Suprapubic skin (tissue), 4 donors: ENCODE measurements at regions not wholly inside any gene's neighbourhood (a gene's known extent, or its start where the extent isn't known, plus 50 kb on each side); places are given as distances from the start of the nearest gene placed in this dataset.

ENCODE experiments used
- DNase-seq, 2 donors: peaks; one replicate each; pipeline ENCODE4 v3.0.0-alpha.2; 2019; ENCODE audit warnings: low spot score in 2 of 2
- H3K27ac ChIP-seq: fragments of 200-600 bp; sonication (generic); one replicate; pipeline ENCODE4 v1.5.1; 2019
- H3K27me3 ChIP-seq: fragments of 200-600 bp; sonication (generic); one replicate; pipeline ENCODE4 v1.5.1; 2019
- H3K36me3 ChIP-seq: fragments of 200-600 bp; sonication (generic); one replicate; pipeline ENCODE4 v1.5.1; 2019
- H3K4me1 ChIP-seq: fragments of 200-600 bp; sonication (generic); one replicate; pipeline ENCODE4 v1.5.1; 2019
- H3K4me3 ChIP-seq: fragments of 200-600 bp; sonication (generic); one replicate; pipeline ENCODE4 v1.5.1; 2019; ENCODE audit warnings: mild to moderate bottlenecking
- H3K9me3 ChIP-seq: fragments of 200-600 bp; sonication (generic); one replicate; pipeline ENCODE4 v1.5.1; 2019
- EP300 ChIP-seq: sonication (generic); formaldehyde crosslinking; IDR thresholded peaks from one replicate; pipeline ENCODE4 v1.6.1; 2017; ENCODE audit warnings: antibody characterized with exemption
- POLR2A ChIP-seq, 2 donors: fragments of 450-650 bp; IDR thresholded peaks; one replicate each; pipeline ENCODE4 v1.6.1; 2017; ENCODE audit warnings: antibody characterized with exemption in 2 of 2, mild to moderate bottlenecking in 2 of 2, moderate library complexity in 2 of 2
- POLR2AphosphoS5 ChIP-seq, 3 donors: sonication (generic); formaldehyde crosslinking; IDR thresholded peaks; one replicate each; pipeline ENCODE4 v1.6.1; 2017; ENCODE audit warnings: antibody characterized with exemption in 3 of 3
- WGBS: methylation state at CpG from one replicate; pipeline ENCODE4 v1.1.5; 2018; 5-methylcytosine and 5-hydroxymethylcytosine counted together
- TF ChIP-seq, protein P1 (sequence below), 2 donors: fragments of 200-600 bp in 1 of 2; fragments of 450-650 bp in 1 of 2; sonication (generic) in 1 of 2; IDR thresholded peaks; one replicate each; pipeline ENCODE4 v1.5.1; 2016 to 2019; ENCODE audit warnings: antibody characterized with exemption in 2 of 2, mild to moderate bottlenecking in 1 of 2, moderate library complexity in 1 of 2

DNA sequence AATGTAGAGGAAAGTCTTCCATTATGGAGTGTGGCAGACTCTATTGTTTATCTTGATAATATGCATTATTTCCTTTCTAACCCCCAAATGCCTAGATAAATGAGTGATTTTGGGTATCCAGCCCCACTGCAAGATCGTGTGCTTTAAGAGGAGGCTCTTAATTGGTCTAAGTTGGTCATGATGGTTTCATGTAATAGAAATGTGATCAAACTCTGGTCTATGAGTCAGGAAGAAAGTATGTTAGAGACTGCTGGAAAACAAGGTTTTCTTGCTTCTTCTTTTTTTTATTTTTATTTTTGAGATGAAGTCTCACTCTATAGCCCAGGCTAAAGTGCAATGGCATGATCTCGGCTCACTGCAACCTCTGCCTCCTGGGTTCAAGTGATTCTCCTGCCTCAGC lies 344.5 kb upstream of the TNP1 start:
- H3K4me1 ChIP-seq, result no peaks in the 10 kb centered on the region
- WGBS, result 78% methylated on average over 2 of the region's 2 CpGs
- no peak overlapping the region for H3K4me3 ChIP-seq
- no peaks in the 10 kb centered on the region for H3K9me3 ChIP-seq
- H3K27me3 ChIP-seq, result no peaks in the 10 kb centered on the region
- TF ChIP-seq, protein P1, sequence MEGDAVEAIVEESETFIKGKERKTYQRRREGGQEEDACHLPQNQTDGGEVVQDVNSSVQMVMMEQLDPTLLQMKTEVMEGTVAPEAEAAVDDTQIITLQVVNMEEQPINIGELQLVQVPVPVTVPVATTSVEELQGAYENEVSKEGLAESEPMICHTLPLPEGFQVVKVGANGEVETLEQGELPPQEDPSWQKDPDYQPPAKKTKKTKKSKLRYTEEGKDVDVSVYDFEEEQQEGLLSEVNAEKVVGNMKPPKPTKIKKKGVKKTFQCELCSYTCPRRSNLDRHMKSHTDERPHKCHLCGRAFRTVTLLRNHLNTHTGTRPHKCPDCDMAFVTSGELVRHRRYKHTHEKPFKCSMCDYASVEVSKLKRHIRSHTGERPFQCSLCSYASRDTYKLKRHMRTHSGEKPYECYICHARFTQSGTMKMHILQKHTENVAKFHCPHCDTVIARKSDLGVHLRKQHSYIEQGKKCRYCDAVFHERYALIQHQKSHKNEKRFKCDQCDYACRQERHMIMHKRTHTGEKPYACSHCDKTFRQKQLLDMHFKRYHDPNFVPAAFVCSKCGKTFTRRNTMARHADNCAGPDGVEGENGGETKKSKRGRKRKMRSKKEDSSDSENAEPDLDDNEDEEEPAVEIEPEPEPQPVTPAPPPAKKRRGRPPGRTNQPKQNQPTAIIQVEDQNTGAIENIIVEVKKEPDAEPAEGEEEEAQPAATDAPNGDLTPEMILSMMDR (IDR thresholded peaks at IDR 0.05), result no peak
- TF ChIP-seq POLR2AphosphoS5 (IDR thresholded peaks at IDR 0.05), result no peak
- TF ChIP-seq POLR2A (IDR thresholded peaks at IDR 0.05), result no peak
- no peak for TF ChIP-seq EP300
- DNase-seq, result no peak
- no peak overlapping the region for H3K27ac ChIP-seq
- no peaks in the 10 kb centered on the region for H3K36me3 ChIP-seq

DNA sequence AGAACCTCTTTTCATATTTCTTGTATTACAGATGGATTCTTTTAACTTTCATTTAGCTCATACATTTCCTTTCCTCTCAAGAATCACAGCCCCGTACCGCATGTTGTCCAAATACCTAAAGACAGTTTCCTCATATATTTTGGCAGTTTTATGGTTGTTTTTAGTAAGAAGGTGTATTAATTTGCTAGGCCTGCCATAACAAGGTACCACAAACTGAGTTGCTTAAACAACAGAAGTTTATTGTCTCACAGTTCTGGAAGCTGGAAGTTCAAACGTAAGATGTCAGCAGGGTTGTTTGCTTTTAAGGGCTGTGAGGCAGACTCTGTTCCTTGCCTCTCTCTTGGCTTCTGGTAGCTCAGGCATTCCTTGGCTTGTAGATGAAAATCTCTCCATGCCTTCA lies 343.2 kb upstream of the TNP1 start:
- TF ChIP-seq EP300 (no peak), POLR2A (IDR thresholded peaks at IDR 0.05) (no peak), POLR2AphosphoS5 (IDR thresholded peaks at IDR 0.05) (no peak)
- DNase-seq, result no peak
- H3K4me3 ChIP-seq, result no peak overlapping the region
- no peaks in the 10 kb centered on the region for H3K9me3 ChIP-seq
- no peaks in the 10 kb centered on the region for H3K27me3 ChIP-seq
- H3K36me3 ChIP-seq, result no peaks in the 10 kb centered on the region
- H3K27ac ChIP-seq, result no peak overlapping the region
- no peaks in the 10 kb centered on the region for H3K4me1 ChIP-seq
- 98% methylated on average over 3 of the region's 3 CpGs for WGBS

- H3K36me3 ChIP-seq, result no peaks in the 10 kb centered on the region
- no peak overlapping the region for H3K4me3 ChIP-seq
- H3K27me3 ChIP-seq, result no peaks in the 10 kb centered on the region
- H3K27ac ChIP-seq, result no peak overlapping the region
- DNase-seq, result no peak
- no peak for TF ChIP-seq POLR2A (IDR thresholded peaks at IDR 0.05)
- TF ChIP-seq, protein P1 (IDR thresholded peaks at IDR 0.05), result no peak
- TF ChIP-seq POLR2AphosphoS5 (IDR thresholded peaks at IDR 0.05), result no peak
- no peak for TF ChIP-seq EP300
- H3K9me3 ChIP-seq, result no peaks in the 10 kb centered on the region
- WGBS, result 79% methylated on average over 2 of the region's 2 CpGs
- no peaks in the 10 kb centered on the region for H3K4me1 ChIP-seq
Observed at GRCh38 chr2:217199255-217199630, 339.4 kb upstream of the TNP1 start.

DNA sequence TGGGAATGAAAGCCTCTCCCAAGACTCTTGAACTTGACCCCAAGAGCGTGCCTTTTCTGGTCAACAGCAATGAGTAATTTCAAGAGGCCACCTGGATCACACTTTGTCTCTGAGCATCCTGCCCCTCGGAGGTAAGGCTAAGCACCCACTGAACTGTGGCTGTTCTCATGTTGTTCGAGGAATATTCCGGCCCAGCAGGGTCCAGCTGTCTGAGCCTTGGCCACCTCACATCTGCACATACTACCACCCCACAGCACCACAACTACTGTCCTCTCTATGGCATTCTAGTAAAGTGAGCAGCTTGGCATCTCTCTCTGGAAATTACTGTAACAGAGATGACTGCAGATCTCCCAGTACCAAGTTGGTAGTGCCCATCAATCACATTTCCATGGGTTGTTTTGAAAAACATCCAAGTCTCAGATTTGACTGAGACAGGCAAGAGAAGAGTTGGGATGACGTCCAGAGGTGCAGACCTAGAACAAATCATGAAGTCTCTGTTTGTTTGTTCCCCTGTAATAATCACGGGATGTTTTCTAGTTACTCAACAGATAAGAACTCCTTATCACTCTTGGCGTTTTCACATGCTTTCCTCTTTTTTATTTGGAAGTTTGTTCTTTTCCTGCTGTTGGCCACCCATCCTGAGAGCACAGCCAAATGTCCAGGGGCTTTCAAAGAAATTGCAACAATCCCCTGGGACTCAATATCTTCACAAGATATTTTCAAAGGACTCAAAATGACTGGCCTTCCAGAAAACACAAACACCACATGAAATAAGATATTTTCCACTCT lies 336.0 kb upstream of the TNP1 start:
- no peak for DNase-seq
- H3K9me3 ChIP-seq, result no peaks in the 10 kb centered on the region
- H3K4me1 ChIP-seq, result peaks cover 6% of the 10 kb centered on the region
- H3K27ac ChIP-seq, result no peak overlapping the region
- no peaks in the 10 kb centered on the region for H3K36me3 ChIP-seq
- TF ChIP-seq POLR2AphosphoS5 (IDR thresholded peaks at IDR 0.05) (no peak), EP300 (no peak), POLR2A (IDR thresholded peaks at IDR 0.05) (no peak)
- TF ChIP-seq, protein P1 (IDR thresholded peaks at IDR 0.05), result no peak
- no peak overlapping the region for H3K4me3 ChIP-seq
- no peaks in the 10 kb centered on the region for H3K27me3 ChIP-seq
- WGBS, result 86% methylated on average over 7 of the region's 7 CpGs

GRCh38 chr2:217195016-217195415 lies 335.2 kb upstream of the TNP1 start:
- no peak for DNase-seq
- TF ChIP-seq POLR2AphosphoS5 (IDR thresholded peaks at IDR 0.05), result no peak
- TF ChIP-seq, protein P1 (IDR thresholded peaks at IDR 0.05), result no peak
- H3K4me1 ChIP-seq, result peaks cover 6% of the 10 kb centered on the region

More at GRCh38 chr2:217195016-217195415, 335.2 kb upstream of the TNP1 start:
- Histone ChIP-seq H3K27ac (no peak overlapping the region), H3K27me3 (no peaks in the 10 kb centered on the region), H3K9me3 (no peaks in the 10 kb centered on the region), H3K36me3 (no peaks in the 10 kb centered on the region), H3K4me3 (no peak overlapping the region)
